Gastroesophageal sphincter (tissue), 3 donors: ENCODE measurements at regions not wholly inside any gene's neighbourhood (a gene's known extent, or its start where the extent isn't known, plus 50 kb on each side); places are given as distances from the start of the nearest gene placed in this dataset.

Experiments
- CTCF ChIP-seq, 4 experiments: fragments of 200-600 bp in 2 of 4; fragments of 450-650 bp in 2 of 4; sonication (generic) in 1 of 4; IDR thresholded peaks; one replicate each; pipeline ENCODE4 v1.5.1; 2017 to 2019; ENCODE audit warnings: antibody characterized with exemption in 4 of 4, mild to moderate bottlenecking in 2 of 4, moderate library complexity in 2 of 4
- EP300 ChIP-seq: sonication (generic); formaldehyde crosslinking; IDR thresholded peaks from one replicate; pipeline ENCODE4 v1.6.1; 2017; ENCODE audit warnings: antibody characterized with exemption, mild to moderate bottlenecking
- POLR2A ChIP-seq, 2 donors: fragments of 450-650 bp; IDR thresholded peaks; one replicate each; pipeline ENCODE4 v1.6.1; 2017; ENCODE audit warnings: antibody characterized with exemption in 2 of 2, mild to moderate bottlenecking in 2 of 2, moderate library complexity in 1 of 2
- POLR2AphosphoS5 ChIP-seq: sonication (generic); formaldehyde crosslinking; IDR thresholded peaks from one replicate; pipeline ENCODE4 v1.6.1; 2017; ENCODE audit warnings: antibody characterized with exemption

GRCh38 chr3:168427156-168427555 lies 331.4 kb upstream of the GOLIM4 start:
- TF ChIP-seq EP300 = no peak
- TF ChIP-seq CTCF (IDR thresholded peaks at IDR 0.05) = no peak
- no peak for TF ChIP-seq POLR2A (IDR thresholded peaks at IDR 0.05)
- no peak for TF ChIP-seq POLR2AphosphoS5
